ENCODE measurements at regions not wholly inside any gene's neighbourhood (a gene's known extent, or its start where the extent isn't known, plus 50 kb on each side); places are given as distances from the start of the nearest gene placed in this dataset.

DNA sequence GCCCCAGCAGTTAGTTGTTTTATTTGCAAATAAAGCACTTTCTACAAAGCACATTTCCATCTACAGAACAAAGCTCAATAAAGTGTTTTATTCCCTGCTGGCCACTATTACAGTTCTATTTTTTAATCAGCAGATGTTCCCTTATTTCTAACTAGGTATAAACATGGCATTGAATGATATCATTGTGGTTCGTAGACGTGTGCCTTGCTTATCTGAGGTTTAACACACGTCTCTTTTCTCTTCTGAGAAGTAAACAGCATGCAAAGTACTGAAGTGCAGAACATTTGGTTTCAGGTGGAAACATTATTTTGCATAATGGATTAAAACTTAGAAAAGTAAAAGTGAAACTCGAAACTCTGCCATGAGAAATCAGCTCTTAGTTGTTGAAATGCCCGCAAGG is 1989.3 kb upstream of the WWC1 start:
- DNase-seq (ENCODE audit: low read depth): no peak

DNA sequence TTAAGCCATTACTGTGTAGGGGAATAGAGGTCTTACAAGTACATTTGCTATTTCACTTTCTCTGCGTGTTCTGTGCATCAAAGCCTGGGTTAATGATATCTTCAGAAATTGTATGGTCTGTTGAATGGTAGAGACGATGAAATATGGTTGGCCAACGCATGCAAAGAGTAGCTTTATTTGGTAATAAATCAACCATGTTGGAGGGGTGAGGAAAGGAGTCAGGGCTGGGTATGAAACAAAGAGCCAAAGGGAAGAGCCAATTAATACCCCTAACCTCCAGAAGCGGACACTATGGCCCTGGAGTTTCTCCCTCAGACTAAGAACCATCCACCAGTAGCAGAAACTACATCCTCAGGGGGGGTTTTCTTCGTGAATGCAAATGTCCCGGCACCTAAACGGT is 1974.0 kb upstream of the WWC1 start:
- no peak for DNase-seq (ENCODE audit: low read depth)

DNA sequence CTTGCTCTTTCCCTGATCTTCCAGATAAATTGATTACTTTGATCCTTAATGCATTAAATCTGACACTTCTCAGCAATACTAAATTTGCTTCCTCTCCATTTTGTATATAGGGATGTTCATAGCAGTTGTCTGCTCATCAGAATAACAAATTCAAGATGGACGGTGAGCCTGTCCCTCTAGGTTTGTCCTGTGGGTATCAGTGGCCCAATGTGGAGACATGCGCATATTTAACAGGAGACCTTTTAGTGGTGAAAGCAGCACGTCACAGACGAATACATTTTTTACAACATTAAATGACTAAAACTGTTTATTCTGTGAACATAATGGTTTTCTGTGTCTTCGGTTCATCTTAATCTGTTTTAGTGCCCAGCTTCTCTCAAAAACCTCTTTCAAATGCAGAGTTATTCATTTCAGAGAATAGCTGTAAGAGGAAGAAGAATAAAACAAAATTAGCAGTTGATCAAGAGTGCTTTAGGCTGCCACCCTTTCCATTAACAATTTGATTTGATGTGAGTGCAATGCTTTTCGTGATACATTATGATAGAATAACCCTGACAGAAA is 1970.4 kb upstream of the WWC1 start:
- no peak for DNase-seq (ENCODE audit: low read depth)

DNA sequence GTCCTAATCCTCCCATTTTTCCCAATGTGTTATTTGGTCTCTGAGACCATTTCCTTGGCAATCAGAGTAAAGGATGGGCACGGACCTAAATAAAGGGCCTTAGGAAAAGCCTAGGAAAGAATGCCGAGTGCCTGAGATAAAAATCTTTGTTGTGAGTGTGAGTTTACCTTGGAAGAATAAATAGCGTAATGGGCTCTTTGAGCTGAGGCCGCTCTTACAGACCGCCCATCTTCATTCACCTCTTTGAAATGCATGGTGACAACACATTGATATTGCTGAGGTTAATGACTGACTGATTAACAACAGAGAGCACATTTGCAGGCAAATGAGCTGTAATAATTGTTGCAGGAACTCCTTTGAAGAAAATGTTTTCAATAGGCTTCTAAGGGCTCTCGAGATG is 1967.1 kb upstream of the WWC1 start:
- DNase-seq (ENCODE audit: low read depth): no peak

DNA sequence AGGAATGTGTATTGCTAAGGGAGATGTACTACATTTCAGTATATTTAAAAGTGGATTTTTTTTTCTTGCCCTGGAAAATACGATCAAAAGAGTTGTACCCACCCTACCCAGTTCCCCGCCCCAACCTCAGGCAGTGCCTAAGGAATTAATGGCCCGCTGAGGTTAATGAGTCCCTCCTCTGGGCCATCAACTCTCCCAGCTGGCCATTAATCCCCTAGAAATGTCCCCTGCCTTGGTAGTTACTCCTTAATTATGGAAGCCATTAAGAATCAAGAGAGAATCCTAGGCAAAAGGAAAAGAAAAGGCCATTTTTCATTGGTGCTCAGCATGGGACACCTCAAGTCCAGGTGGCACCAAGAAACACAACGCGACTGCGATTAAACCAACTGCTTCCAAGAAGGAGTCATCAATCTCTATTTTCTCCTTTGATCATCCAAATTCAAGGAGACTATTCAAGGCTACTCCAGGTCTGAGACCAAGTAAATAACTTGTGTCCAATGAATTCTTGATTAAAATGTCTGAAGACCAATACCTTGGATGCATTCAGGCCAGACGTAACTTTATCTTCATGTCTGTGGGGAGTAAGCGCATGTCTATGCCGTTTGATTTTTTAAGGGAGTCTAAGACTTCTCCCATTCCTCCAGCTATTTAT is 1962.2 kb upstream of the WWC1 start:
- DNase-seq (ENCODE audit: low read depth): no peak

DNA sequence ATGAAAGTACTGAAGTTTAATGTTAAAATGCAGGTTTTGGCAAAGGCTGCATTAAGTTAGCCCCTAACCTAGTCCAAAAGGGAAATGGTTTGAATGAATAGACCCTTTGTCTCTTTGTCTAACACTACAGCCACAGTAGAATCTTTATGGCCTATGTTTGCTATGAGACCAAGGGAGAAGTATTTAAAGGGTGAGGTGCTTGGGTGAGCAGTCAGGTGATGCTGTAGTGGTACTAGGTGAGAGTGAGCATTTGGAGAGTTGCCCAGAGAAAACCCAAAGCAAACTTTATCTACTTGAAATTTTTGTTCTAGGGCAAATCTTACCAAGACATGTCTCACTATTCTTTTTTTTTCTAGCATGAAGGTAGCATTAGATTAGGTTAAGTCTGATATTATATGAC is 1961.4 kb upstream of the WWC1 start:
- no peak for DNase-seq (ENCODE audit: low read depth)

DNA sequence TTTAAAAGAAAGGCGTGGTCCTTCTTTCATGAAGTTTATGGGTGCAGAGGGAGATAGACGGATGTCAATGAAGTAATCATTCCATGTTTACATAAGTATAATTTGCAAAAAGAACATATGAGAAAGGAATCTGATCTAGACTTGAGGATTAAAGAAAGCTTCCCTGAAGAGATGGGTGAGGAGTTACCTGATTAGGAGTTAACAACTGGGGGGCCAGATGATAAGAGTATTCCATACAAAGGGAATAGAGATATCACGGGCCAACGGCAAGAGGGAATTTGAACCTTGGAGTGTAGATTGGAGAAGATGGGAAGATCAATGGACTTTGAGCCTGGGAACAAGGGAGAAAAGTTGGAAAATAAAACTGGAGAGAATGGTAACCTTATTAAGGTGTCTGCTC is 1959.9 kb upstream of the WWC1 start:
- no peak for DNase-seq (ENCODE audit: low read depth)

DNA sequence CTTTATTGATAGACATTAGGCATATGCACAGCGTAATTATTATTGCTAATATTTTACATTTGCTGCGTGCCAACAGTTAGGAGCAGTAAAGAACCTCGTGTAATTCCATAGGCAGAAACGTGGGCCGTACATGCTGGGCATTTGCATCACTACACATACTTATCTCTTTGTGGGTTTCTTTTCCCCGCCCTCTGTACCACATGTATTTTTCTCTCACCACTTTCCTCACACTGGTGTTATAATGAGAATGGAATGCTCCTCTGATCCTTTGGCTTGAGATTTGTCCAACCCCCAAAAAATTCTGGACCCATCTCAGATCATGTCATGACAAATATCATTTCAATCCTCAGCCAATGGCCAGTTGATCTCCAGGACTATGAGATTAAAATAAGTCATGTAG is 1952.6 kb upstream of the WWC1 start:
- DNase-seq (ENCODE audit: low read depth): no peak

DNA sequence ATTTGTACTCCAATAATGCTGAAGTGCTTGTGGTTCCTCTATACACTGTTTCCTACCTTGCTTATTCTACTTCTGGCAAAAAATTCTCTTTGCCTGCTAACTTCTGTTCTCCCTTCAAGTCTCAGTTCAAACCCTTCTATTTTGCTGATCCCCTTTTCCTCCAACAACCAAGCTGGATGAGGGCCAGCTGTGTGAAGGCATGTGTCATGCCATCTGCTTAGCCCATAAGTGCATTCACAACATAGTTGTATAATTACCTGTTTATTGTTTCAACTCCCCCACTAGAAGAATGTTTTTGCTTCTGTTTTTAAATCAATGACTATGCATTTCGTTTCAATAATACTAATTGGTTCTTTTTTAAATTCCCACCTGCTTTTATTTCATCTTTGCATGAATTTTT is 1951.4 kb upstream of the WWC1 start:
- no peak for DNase-seq (ENCODE audit: low read depth)

DNA sequence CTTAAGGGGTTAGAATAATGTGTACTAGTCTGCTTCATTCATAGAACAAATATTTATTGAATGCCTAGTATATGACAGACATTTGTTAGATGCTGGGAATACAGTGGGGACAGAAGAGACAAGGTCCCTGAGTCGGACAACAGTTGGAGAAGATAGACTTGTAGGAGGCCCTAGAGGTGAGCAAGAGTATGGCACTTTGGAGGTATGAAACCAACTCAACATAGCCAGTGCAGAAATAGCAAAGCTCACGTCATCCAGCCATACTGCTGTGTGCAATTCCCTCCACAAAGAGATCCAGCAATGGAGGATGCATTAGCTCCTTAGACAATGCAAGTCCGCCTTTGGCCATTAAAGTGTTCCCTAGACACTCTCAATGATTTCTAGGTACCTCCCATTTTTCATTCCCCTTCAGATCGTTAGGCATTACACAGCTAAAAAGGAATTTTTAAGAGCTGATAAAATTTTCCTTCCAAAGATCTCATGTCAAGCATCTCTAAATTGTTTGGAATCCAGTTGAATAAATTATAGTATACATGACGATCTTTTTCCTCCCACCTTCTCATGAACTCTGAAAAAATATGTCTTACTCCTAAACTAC is 1949.6 kb upstream of the WWC1 start:
- DNase-seq (ENCODE audit: low read depth): no peak

DNA sequence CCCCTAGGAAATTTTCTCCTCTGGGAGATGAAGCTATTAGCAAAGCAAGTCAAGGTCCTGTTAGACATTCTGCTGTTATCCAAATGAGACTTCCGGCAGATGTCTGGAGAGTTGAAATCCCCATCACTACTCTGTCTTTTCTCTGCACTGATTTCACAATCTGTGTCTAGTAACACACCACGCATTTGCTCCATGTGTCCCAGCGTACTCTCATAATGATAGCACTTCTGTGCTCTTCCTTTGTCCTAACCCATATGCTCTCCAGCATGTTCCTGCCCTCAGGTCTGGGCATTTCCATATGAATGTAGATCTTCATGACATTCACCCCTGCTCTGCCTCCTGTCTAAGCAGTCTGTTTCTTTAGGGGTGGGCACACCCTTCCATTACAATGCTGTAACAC is 1949.0 kb upstream of the WWC1 start:
- no peak for DNase-seq (ENCODE audit: low read depth)

DNA sequence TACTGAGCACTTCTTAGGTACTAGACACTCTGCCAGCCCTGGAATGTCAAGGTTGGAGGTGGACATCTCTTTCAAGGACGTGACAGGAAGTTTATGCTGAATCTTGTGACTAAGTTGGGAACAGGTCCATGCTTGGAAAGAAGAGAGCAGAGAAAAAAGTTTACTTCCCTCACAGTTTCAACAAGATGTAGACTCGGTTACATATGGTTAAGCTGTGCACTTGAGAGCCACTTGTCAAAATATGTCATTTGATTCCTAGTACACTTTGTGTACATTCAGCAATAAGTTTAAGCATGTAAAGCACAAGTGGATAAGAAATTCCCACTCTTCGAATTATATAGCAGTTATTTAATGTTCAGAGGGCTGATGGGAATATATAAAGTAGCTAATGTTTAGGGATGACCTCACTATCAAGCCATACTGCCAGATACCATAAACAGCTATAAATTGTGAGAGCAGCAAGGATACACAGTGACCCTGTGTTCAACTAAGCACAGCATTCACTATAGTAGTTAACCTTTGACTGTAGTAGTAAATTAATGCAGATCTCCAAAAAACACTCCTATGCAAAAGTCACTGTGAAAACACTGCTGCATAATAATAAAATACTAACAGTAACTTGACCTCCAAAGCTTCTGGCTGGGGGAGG is 1944.6 kb upstream of the WWC1 start:
- no peak for DNase-seq (ENCODE audit: low read depth)

DNA sequence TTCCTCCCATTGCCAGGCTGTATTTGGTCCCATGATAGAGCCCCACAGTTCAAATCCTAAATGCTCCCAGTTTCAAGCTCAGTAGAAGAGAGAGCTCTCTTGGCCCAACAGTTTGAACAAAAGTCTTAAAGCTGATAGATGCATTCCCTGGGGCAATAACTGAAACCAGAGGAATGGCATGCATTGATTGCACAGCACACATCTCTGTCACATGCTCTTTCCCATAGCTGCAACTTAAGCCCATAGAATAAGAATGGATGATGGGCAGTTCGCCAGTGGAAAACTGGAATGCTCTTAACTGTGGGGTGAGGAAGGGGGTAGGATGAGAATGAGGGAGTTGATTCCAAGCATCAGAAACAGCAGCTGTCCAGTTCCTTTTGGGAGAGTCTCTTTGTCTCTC is 1942.4 kb upstream of the WWC1 start:
- no peak for DNase-seq (ENCODE audit: low read depth)

DNA sequence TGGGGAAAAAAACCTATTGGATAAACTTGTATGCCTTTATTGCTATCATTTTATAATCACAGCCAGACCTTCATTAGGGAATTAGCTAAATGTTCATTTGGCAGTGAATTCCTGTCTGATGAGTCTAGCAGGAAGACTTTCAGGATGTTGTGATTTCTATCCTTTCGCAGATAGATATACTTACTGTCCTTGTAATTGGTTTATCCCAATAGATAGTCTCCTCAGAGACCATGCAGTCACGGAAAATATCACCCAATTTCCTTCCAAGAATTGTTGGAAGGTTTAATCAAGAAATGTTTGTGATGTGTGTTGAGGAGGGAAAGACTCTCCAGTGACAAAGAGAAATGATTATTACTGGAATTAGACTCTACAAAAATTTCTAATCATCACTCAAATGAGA is 1937.9 kb upstream of the WWC1 start:
- no peak for DNase-seq (ENCODE audit: low read depth)

DNA sequence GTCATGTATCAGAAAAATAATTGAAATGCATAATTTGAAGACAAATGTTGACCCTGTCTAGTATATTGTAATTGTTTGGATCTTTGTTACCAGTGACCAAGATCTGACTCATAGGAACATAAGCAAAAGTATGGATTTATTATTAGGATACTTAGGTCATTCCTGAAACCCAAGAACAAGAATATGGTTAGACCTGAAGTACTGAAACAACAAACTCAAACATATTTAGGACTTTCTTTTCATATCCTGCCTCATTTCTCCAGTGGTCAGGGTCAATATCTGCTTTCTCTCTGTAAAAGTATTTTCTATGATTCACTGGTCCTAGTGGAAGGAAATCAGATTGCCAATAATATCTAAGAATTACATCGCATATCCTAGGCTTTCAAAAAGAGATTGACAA is 1937.1 kb upstream of the WWC1 start:
- DNase-seq (ENCODE audit: low read depth): no peak

DNA sequence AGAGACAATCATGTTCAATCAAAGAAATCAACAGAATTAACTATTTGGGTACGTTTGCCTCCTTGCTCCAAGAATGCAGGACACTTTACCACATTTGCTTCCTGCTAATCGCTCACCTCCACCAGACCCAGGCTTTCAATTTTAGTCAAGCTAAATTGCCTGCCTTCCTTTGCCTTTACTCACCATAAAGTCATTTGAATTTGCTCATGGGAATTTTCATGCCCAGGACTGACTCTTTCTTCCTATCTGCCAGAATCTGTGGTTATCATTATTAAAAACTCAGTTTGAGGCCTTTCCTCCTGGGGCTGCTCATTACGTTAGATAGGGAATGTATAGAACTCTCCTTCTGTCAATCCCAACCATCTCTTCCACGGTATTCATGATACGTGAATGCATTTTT is 1935.3 kb upstream of the WWC1 start:
- no peak for DNase-seq (ENCODE audit: low read depth)

DNA sequence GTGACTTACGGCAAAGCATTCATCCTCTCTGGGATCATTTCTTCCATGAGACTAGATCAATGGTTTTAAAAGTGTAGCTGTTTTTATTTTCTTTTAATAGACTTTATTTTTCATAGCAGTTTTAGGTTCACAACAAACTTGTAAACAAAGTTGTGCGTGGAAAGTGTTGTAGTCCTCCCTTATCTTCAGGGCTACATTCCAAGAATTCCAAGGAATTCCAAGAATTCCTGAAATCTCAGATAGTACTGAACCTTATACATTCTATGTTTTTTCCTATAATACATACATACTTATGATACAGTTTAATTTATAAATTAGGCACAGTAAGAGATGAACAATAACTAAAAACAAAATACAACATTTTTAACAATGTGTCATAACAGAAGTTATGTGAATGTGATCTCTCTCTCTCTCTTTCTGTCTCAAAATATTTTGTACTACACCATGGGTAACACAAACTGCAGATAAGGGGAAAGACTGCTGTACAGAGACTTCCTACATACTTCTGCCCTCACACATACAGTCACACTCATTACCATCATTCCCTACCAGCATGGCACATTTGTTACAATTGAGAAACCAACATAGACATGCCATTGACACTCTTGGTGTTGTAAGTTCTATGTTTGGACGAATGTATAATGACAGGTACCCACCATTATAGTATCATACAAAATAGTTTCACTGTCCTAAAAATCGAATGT is 1933.2 kb upstream of the WWC1 start:
- no peak for DNase-seq (ENCODE audit: low read depth)

DNA sequence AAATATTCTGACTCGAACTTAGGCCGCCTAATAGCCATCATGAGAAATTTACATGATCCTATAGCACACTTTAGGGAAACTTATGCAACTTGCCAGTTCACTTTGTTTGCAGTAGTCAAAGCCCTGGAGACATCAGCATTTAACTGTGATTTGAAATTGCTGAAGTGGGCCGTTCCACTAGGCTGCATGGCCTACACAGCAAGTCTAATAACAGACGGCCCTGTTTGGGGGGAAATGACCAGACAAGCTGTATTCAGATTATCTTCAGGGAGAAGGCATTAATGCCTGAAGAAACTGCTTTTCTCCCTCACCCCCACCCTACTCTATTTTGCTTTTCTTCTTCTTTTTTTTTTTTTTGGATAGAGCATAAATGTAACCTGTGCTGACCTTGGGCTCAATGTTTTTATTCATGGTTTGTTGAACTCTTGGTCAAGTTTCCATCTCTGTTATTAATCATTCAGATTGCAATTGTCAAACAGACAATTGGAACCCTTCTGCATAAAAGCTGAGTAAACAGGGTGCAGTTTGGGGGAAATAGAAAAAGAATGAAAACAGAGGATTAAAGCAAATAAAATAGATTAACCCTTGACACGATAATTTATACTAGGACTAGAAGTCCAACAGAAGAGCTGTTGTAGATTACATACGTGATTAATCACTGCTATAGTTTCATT is 1928.2 kb upstream of the WWC1 start:
- DNase-seq (ENCODE audit: low read depth): no peak

DNA sequence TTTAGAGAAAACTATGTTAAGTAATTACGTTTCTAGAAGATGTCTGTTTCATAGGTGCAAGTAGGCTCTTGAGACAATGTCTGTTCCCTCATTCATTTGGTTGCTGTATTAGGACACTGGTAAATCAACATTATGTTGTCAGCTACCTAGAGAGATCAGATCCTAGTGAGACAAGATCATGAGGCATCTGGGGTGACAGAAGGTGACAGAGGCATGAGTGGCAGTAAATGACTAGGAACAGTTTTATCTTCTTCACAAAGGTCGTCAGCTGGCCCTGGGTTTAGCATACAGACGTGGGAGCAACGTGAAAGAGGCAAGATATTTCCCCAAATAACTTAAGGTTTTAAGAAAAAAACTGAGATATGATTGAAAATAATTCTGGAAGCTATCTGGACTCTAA is 1926.3 kb upstream of the WWC1 start:
- DNase-seq (ENCODE audit: low read depth): no peak

DNA sequence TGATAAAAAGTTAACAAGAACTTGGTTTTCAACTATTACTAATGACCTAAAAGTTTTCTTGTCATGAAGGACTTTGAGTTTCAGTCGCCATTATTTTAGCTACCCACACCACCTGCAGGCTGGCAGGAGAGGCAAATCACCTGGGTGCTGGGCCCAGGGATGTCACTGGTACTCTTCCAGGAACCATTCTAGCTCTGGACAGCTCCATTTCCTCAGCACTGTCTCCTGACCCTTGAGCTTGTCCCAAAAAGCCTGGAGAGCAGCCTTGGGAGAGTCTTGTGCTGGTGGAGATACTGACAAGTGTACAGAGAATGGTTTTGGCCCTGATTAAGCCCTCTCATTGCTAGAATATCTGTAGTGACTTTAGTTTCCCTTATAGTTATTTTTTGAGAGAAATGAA is 1924.1 kb upstream of the WWC1 start:
- DNase-seq (ENCODE audit: low read depth): no peak

DNA sequence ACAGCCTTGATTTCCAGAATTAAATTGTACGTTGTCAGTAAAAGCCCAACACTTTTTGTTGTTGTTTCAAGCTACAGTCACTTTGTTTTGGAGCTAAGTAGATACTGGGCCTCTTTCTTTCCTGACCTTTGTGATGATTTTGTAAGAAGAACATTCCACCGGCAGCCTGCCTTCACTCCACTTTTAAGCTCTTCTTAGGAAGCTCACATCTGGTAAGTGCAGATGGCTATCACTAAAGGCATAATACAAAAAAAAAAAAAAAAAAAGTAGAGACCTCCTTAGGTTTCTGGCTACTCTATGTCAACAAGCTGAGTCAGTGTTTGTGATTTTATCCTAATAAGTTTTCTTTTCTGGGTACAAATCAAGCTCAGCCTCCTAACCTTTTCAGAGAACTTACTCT is 1922.1 kb upstream of the WWC1 start:
- DNase-seq (ENCODE audit: low read depth): no peak

DNA sequence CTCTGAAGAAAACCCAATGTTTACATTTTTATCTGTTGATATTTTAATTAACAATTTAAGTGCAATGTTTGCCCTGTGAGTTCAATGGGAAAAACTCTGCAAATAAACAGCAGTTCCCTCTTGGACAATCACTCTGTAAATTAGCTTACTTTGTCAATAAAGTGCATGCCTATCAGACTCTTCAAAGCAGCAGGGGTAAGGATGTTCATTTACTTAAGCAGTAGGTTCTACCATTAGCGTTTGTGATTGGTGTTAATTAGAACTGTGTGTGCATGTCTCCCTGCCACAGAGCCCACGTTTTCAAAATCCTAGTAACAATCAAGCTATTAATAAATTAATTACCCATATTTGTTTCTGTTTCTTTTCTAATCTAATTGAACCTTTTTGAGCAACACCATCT is 1921.6 kb upstream of the WWC1 start:
- DNase-seq (ENCODE audit: low read depth): no peak
